Fibroblast of the aortic adventitia (primary cell): ENCODE measurements at regions not wholly inside any gene's neighbourhood (a gene's known extent, or its start where the extent isn't known, plus 50 kb on each side); places are given as distances from the start of the nearest gene placed in this dataset.

ENCODE experiments used
- DNase-seq: peaks from one replicate; pipeline ENCODE4 v3.0.0-alpha.2; 2010; ENCODE audit warnings: low read depth
- H3K4me3 ChIP-seq: 2 replicates; pipeline ENCODE4 v1.5.1; 2011; ENCODE audit warnings: low read depth, mild to moderate bottlenecking, control low read depth, low read length, moderate library complexity
- TF ChIP-seq, protein P1 (sequence below): IDR thresholded peaks from 2 replicates; pipeline ENCODE4 v1.5.1; 2011; ENCODE audit warnings: mild to moderate bottlenecking, low read length, control low read depth, inconsistent platforms; ENCODE audit not compliant: insufficient read depth

DNA sequence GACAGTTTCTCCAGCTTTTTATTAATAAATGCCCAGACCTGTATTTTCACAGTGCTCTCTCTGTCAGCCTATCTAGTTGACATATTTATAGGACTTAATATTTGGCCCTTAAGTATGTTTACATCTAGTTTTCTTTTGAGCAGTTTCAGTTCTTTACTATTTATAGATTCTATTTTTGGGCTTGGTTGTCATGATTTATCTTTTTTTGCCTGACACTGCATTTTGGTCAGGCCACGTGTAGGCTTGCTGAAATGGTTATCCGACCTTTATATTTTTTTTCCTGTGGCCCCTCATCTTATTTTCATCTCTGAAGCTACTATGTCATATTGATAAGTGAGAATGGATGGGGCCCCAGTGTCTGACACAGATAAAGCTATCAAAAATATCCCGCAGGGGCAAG, 515.4 kb upstream of the FZD8 start:
- H3K4me3 ChIP-seq, result no peak overlapping the region
- DNase-seq, result no peak
- TF ChIP-seq, protein P1, sequence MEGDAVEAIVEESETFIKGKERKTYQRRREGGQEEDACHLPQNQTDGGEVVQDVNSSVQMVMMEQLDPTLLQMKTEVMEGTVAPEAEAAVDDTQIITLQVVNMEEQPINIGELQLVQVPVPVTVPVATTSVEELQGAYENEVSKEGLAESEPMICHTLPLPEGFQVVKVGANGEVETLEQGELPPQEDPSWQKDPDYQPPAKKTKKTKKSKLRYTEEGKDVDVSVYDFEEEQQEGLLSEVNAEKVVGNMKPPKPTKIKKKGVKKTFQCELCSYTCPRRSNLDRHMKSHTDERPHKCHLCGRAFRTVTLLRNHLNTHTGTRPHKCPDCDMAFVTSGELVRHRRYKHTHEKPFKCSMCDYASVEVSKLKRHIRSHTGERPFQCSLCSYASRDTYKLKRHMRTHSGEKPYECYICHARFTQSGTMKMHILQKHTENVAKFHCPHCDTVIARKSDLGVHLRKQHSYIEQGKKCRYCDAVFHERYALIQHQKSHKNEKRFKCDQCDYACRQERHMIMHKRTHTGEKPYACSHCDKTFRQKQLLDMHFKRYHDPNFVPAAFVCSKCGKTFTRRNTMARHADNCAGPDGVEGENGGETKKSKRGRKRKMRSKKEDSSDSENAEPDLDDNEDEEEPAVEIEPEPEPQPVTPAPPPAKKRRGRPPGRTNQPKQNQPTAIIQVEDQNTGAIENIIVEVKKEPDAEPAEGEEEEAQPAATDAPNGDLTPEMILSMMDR, result no peak

DNA sequence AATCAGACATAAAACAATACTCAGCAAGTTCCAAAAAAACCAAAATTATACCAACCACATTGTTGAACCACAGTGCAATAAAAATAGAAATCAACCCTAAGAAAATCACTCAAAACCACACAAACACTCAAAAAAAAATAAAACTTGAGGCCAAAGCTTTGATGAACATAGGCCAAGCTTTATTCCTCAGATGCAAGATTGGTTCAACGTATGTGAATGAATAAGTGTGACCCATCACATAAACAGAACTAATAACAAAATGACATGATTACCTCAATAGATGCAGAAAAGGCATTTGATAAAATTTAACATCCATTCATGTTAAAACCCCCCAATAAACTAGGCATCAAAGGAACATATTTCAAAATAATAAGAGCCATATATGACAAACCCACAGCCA, 506.1 kb upstream of the FZD8 start:
- TF ChIP-seq, protein P1, result no peak
- H3K4me3 ChIP-seq, result no peak overlapping the region
- DNase-seq, result peak; percentile 4

DNA sequence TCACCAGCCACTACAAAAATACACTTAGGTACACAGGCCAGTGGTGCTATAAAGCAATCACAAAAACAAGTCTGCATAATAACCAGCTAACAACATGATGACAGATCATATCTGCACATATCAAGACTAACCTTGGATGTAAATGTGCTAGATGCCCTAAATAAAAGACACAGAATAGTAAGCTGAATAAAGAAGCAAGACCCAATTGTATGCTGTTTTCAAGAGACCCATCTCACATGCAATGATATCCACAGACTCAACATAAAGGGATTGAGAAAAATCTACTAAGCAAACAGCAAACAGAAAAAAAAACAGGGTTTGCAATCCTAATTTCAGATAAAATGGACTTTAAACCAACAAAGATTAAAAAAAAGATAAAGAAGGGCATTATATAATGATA, 505.4 kb upstream of the FZD8 start:
- TF ChIP-seq, protein P1, result no peak
- no peak for DNase-seq
- no peak overlapping the region for H3K4me3 ChIP-seq

DNA sequence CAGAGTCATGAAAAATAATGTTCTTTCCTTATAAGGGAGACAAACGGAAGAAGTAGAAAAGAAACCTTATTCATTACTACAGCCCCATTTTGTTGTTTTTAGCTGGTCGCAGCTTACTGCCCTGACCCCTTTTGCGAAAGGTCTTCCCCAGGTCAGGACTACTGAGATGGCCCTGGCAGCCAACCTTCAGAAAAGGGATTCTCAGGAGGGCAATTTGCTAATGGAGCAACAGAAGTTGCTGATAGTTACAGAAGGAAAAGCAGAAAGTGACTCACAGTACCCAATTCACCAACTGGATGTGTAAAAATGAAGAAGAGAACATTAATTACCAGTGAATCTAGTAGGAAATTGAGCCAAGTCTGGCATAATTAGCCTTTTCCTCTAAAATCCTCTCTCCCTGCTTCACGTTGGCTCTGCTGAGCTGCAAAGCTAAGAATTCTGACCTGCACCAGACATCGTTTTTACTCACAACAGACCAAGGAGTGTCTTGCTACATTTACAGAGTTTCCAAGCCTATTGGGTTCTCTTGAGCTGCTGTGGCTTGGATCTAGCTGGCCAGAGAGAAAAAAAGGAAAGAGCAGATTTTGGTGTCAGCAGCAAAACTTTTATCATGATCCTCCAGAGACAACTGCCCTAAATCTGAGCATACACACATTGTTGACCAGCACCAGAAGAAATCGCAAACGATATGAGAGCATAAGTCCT, 499.9 kb upstream of the FZD8 start:
- TF ChIP-seq, protein P1, result no peak
- DNase-seq, result no peak
- H3K4me3 ChIP-seq, result no peak overlapping the region

DNA sequence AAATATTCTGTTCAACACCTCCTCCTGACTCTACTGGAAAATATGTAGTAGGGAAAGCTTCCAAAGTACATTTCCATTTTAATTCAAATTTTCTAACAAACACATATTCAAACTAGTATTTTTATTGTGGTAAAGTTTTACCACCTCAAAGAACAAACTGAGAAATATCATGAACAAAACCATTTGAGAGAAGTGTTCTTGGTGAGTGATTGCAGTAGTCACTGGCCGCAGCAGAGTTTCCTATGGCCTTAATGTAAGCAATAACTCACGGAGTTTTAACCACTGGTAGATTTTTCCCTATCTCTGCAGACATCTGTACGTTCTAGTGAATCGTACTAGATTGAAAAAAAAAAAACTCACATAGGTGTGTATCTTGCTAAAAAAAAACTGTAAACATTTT, 487.0 kb upstream of the FZD8 start:
- no peak for DNase-seq
- TF ChIP-seq, protein P1, result no peak
- no peak overlapping the region for H3K4me3 ChIP-seq

DNA sequence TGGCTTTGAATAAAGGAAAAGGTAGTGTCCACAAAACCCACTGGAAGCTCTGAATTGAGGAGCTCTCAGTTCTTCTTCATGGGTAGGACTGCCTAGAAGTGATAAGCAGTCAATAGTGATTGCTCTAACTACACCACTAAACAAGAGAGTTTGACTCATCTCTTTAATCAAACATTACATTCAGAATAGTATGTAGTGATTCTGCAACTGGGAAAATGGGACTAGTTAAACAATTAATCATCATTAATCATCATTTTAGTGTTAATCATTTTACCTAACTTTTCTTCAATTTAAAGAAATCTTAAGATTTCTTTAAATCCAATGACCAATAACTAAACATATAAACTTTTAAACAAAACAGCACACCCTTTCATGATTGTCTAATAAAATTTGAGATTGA, 484.0 kb upstream of the FZD8 start:
- no peak for DNase-seq
- TF ChIP-seq, protein P1, result no peak
- H3K4me3 ChIP-seq, result no peak overlapping the region

DNA sequence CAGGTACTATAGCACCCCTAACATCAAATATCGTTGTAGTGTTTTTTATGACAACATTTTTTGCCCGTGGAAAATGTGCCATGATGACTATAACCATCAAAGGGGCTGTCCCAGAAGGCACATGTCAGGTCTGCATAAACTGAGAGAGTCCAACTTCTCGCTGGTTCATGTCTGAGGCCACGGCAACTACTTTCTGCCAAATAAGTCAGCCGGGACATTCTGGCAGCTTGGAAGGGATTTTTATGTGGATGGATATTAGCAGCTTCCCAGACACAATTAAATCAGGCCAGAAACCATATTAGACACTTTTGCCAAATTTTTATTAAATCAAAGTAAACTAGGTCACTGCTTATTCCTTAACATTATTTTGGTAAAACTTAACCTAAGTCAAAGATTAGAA, 477.4 kb upstream of the FZD8 start:
- TF ChIP-seq, protein P1, result no peak
- no peak for DNase-seq
- H3K4me3 ChIP-seq, result no peak overlapping the region
